Limb (tissue), 2 donors: ENCODE measurements at regions not wholly inside any gene's neighbourhood (a gene's known extent, or its start where the extent isn't known, plus 50 kb on each side); places are given as distances from the start of the nearest gene placed in this dataset.

ENCODE experiments used
- DNase-seq, 2 donors: peaks; one replicate each; pipeline ENCODE4 v3.0.0-alpha.2; 2016; ENCODE audit errors: extremely low spot score in 2 of 2

- DNase-seq = no peak
These were observed 54.9 kb upstream of the PTPRT start for GRCh38 chr20:43244647-43245046.

GRCh38 chr20:43243672-43244269 lies 54.1 kb upstream of the PTPRT start:
- peak in 1 of 2 donors; percentile 40 for DNase-seq

- DNase-seq = no peak
These were observed 51.5 kb upstream of the PTPRT start for GRCh38 chr20:43241057-43241702.
